DOHH2 (cell line): ENCODE measurements at regions not wholly inside any gene's neighbourhood (a gene's known extent, or its start where the extent isn't known, plus 50 kb on each side); places are given as distances from the start of the nearest gene placed in this dataset.

ENCODE experiments used
- CTCF ChIP-seq: fragments of 200-600 bp; sonication (generic); IDR thresholded peaks from one replicate; pipeline ENCODE4 v1.5.1; 2014; ENCODE audit warnings: antibody characterized with exemption, mild to moderate bottlenecking, low read depth, low read length; ENCODE audit not compliant: poor library complexity, severe bottlenecking
- EZH2phosphoT487 ChIP-seq: fragments of 200-600 bp; sonication (generic); IDR thresholded peaks from 2 replicates; pipeline ENCODE4 v1.6.1; 2017; ENCODE audit warnings: borderline replicate concordance, mild to moderate bottlenecking, antibody characterized with exemption, low read length, moderate library complexity, mixed read lengths

GRCh38 chr4:83703752-83704151 is 167.8 kb downstream of the GPAT3 start:
- TF ChIP-seq CTCF, result no peak
- no peak for TF ChIP-seq EZH2phosphoT487
